K562 (cell line): ENCODE measurements at regions not wholly inside any gene's neighbourhood (a gene's known extent, or its start where the extent isn't known, plus 50 kb on each side); places are given as distances from the start of the nearest gene placed in this dataset.

Source experiments
- ADNP ChIP-seq: fragments of 200-800 bp; sonication (Bioruptor generic); IDR thresholded peaks from 2 replicates; pipeline ENCODE4 v1.6.1; 2016; ENCODE audit warnings: missing genetic modification characterization, missing compliant biosample characterization
- BCLAF1 ChIP-seq, 2 experiments: fragments of 450-650 bp in 1 of 2; IDR thresholded peaks; 2 replicates each; pipeline ENCODE4 v1.6.1; 2011 to 2017; ENCODE audit warnings: low read depth in 2 of 2, antibody characterized with exemption in 1 of 2, borderline replicate concordance in 1 of 2, low read length in 1 of 2, mild to moderate bottlenecking in 1 of 2, mixed read lengths in 1 of 2; ENCODE audit not compliant: control insufficient read depth in 1 of 2
- CAMTA2 ChIP-seq: fragments of 250-450 bp; sonication (Bioruptor Pico); conservative IDR thresholded peaks from 2 replicates; pipeline ENCODE4 v1.5.1; 2022
- CHD1 ChIP-seq: fragments of 200-600 bp; sonication (generic); IDR thresholded peaks from one replicate; pipeline ENCODE4 v1.6.1; 2012; ENCODE audit warnings: mild to moderate bottlenecking, moderate library complexity, low read length, inconsistent platforms
- EP300 ChIP-seq: IDR thresholded peaks from 2 replicates; pipeline ENCODE4 v1.6.1; 2012; ENCODE audit warnings: low read length, improper control_type of control experiment
- FOXA1 ChIP-seq: fragments of 450-650 bp; IDR thresholded peaks from 2 replicates; pipeline ENCODE4 v1.6.1; 2016; ENCODE audit warnings: mild to moderate bottlenecking, borderline replicate concordance
- FOXJ3 ChIP-seq: sonication (generic); formaldehyde crosslinking; IDR thresholded peaks from 2 replicates; pipeline ENCODE4 v1.4.0; 2020; ENCODE audit warnings: mild to moderate bottlenecking, missing genetic modification reagents
- HDAC6 ChIP-seq: IDR thresholded peaks from 2 replicates; pipeline ENCODE4 v1.6.1; 2012; ENCODE audit warnings: low read depth, mild to moderate bottlenecking, control low read depth, inconsistent platforms, low read length, moderate library complexity
- HMGN3 ChIP-seq: IDR thresholded peaks from 2 replicates; pipeline ENCODE4 v1.6.1; 2011; ENCODE audit warnings: borderline replicate concordance, low read depth, mild to moderate bottlenecking, mixed read lengths, low read length; ENCODE audit not compliant: insufficient read length; ENCODE audit errors: extremely low read depth
- HOMEZ ChIP-seq: fragments of 250-450 bp; sonication (Bioruptor Pico); IDR thresholded peaks from 2 replicates; pipeline ENCODE4 v1.4.0; 2020; ENCODE audit warnings: mild to moderate bottlenecking, moderate library complexity
- MBD1 ChIP-seq: fragments of 250-450 bp; sonication (Bioruptor Pico); IDR thresholded peaks from 2 replicates; pipeline ENCODE4 v1.8.0; 2022; ENCODE audit warnings: inconsistent platforms
- RAD21 ChIP-seq, 2 experiments: fragments of 250-450 bp in 1 of 2; fragments of 450-650 bp in 1 of 2; sonication (Bioruptor Pico) in 1 of 2; formaldehyde crosslinking in 1 of 2; IDR thresholded peaks in 1 of 2; conservative IDR thresholded peaks in 1 of 2; 2 replicates each; pipeline versions ENCODE4 v1.4.0 to v1.8.0; 2020 to 2022; ENCODE audit warnings: mild to moderate bottlenecking in 2 of 2, moderate library complexity in 1 of 2
- ZFP91 ChIP-seq: sonication (generic); formaldehyde crosslinking; IDR thresholded peaks from 2 replicates; pipeline ENCODE4 v1.8.0; 2022; ENCODE audit warnings: mild to moderate bottlenecking, missing genetic modification reagents
- ZNF143 ChIP-seq: sonication (generic); formaldehyde crosslinking; IDR thresholded peaks from 2 replicates; pipeline ENCODE4 v1.9.0; 2022; ENCODE audit warnings: mild to moderate bottlenecking, missing genetic modification reagents
- ZNF175 ChIP-seq: fragments of 200-800 bp; sonication (Bioruptor generic); IDR thresholded peaks from 2 replicates; pipeline ENCODE4 v1.6.1; 2016; ENCODE audit warnings: low read depth, mild to moderate bottlenecking, missing genetic modification characterization, missing compliant biosample characterization
- ZNF436 ChIP-seq: fragments of 250-450, 450-650 bp; sonication (Bioruptor Pico); formaldehyde crosslinking; IDR thresholded peaks from 2 replicates; pipeline ENCODE4 v1.7.0; 2020; ENCODE audit warnings: mild to moderate bottlenecking
- ZNF717 ChIP-seq: fragments of 250-450 bp; sonication (Bioruptor Pico); IDR thresholded peaks from 2 replicates; pipeline ENCODE4 v1.5.0; 2021

GRCh38 chr1:8122477-8123407 is 96.6 kb upstream of the ERRFI1 start (continued):
- TF ChIP-seq BCLAF1 (IDR thresholded peaks at IDR 0.05; ENCODE audit: borderline replicate concordance in 1 of 2, control insufficient read depth in 1 of 2, low read depth in 2 of 2, low read length in 1 of 2) (no peak), CHD1 (no peak), ZNF436 (CRISPR knock-in tag) (no peak), EP300 (peak; percentile 56; the same call in 1 of the 2 replicates), HDAC6 (no peak), RAD21 (CRISPR knock-in tag; conservative IDR thresholded peaks at IDR 0.05 in 1 of 2, IDR thresholded peaks at IDR 0.05 in 1 of 2) (no peak; a peak in 1 of 4 replicates), HOMEZ (CRISPR knock-in tag) (0 out of 2 replicates have a peak, but pooled peaks have one; percentile 64), ZFP91 (CRISPR knock-in tag) (no peak), CAMTA2 (CRISPR knock-in tag) (no peak), ZNF143 (CRISPR knock-in tag) (no peak), ZNF175 (CRISPR knock-in tag) (peak; percentile 99), HMGN3 (no peak), ZNF717 (CRISPR knock-in tag) (0 out of 2 replicates have a peak, but pooled peaks have one; percentile 78), MBD1 (CRISPR knock-in tag) (peak; percentile 97), FOXA1 (no peak), FOXJ3 (CRISPR knock-in tag) (no peak), ADNP (tag) (no peak)
